Esophagus squamous epithelium (tissue), 4 donors: ENCODE measurements at regions not wholly inside any gene's neighbourhood (a gene's known extent, or its start where the extent isn't known, plus 50 kb on each side); places are given as distances from the start of the nearest gene placed in this dataset.

Source experiments
- POLR2A ChIP-seq, 4 donors: fragments of 450-650 bp; IDR thresholded peaks; one replicate each; pipeline ENCODE4 v1.6.1; 2017; ENCODE audit warnings: antibody characterized with exemption in 4 of 4, mild to moderate bottlenecking in 4 of 4, moderate library complexity in 3 of 4
- TF ChIP-seq, protein P1 (sequence below), 6 experiments: fragments of 450-650 bp in 4 of 6; fragments of 200-600 bp in 2 of 6; sonication (generic) in 2 of 6; IDR thresholded peaks; one replicate each; pipeline ENCODE4 v1.5.1; 2016 to 2019; ENCODE audit warnings: antibody characterized with exemption in 6 of 6, mild to moderate bottlenecking in 4 of 6, moderate library complexity in 4 of 6

DNA sequence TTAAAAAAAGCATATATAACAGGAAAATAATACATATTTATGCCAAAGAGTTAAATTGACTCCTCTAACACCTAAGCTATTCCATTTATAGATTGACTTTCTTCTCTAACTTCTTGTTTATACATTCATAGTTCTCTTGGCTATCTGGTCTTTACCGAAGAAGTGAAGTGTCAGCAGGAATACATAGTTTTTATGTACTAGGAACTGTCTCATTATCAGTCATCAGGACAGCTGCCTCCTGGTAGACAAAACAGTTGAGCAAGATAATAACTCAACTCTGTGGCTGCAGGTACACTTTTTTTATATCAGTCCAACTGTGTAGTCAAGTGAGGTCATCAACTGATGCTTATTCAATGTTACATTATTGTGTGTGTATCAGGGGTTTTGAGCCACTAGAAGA lies 1436.0 kb upstream of the NUDT12 start:
- TF ChIP-seq, protein P1, sequence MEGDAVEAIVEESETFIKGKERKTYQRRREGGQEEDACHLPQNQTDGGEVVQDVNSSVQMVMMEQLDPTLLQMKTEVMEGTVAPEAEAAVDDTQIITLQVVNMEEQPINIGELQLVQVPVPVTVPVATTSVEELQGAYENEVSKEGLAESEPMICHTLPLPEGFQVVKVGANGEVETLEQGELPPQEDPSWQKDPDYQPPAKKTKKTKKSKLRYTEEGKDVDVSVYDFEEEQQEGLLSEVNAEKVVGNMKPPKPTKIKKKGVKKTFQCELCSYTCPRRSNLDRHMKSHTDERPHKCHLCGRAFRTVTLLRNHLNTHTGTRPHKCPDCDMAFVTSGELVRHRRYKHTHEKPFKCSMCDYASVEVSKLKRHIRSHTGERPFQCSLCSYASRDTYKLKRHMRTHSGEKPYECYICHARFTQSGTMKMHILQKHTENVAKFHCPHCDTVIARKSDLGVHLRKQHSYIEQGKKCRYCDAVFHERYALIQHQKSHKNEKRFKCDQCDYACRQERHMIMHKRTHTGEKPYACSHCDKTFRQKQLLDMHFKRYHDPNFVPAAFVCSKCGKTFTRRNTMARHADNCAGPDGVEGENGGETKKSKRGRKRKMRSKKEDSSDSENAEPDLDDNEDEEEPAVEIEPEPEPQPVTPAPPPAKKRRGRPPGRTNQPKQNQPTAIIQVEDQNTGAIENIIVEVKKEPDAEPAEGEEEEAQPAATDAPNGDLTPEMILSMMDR (IDR thresholded peaks at IDR 0.05) = no peak
- no peak for TF ChIP-seq POLR2A (IDR thresholded peaks at IDR 0.05)
